Activated T-cell treated with anti-CD3 and anti-CD28 coated beads, Interleukin-2, amount 50 U/mL, for 48 hours (primary cell): ENCODE measurements at regions not wholly inside any gene's neighbourhood (a gene's known extent, or its start where the extent isn't known, plus 50 kb on each side); places are given as distances from the start of the nearest gene placed in this dataset.
A peak's percentile ranks its signal among the peaks of the same experiment; 100 is the strongest.
"Not testable (repeated sequence)": the region's sequence is repeated elsewhere in the genome, so short reads cannot be mapped to it uniquely, and the experiment has no call there.

ENCODE experiments used
- DNase-seq, 2 experiments: peaks; one replicate each; pipeline ENCODE4 v3.0.0-alpha.2; 2020

DNA sequence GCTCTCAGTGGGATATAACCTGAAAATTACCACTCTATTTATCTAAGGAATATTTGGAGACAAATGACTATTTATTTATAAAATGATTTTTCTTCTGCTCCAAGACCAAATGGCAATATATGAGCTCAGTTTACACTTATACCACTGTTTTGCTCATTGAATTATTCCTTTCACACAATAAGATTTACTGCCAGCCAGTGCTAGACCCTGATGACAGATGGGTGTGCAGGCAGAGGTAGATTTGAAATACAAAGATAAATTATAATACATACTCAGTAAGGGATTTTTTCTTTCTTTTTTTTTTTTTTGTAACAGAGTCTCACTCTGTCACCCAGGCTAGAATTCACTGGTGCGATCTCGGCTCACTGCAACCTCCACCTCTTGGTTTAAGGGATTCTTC lies 980.3 kb downstream of the EPHA3 start:
- no peak for DNase-seq

DNA sequence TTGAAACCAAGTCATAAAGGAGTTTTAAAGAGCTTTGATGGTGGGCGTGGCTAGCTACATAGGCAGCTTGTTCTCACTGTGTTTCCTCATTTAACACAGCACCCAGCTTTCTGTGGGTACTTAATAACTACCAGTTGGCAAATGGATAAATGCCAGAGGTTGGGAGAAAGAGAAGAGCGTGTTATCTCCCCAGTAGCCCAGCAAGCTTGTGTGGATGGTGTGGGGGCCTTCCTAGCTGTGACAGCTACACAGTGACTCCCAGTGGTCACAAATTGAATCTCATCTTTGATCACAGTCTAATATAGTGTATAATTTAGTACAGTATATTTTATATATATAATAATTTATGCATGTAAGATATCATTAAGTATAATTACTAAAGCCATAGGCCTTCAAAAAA lies 984.1 kb downstream of the EPHA3 start:
- no peak for DNase-seq

DNA sequence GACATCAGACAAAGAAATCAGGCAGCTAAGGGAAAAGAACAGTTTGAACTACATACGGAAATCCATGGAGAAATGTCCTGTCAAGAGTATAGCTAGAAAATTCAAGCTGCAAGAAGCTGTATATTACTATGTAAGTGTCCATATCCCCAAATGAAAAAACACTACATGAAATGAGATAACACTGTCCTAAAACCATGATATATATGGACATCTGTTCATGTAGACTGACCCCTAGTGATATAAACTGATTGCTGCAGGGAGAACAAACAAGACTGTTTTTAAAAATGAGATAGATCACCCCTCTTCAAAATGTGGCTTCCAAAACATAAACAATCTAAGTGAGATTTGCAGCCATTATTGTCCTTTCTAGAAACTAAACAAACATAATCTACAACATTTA lies 985.6 kb downstream of the EPHA3 start:
- no peak for DNase-seq

DNA sequence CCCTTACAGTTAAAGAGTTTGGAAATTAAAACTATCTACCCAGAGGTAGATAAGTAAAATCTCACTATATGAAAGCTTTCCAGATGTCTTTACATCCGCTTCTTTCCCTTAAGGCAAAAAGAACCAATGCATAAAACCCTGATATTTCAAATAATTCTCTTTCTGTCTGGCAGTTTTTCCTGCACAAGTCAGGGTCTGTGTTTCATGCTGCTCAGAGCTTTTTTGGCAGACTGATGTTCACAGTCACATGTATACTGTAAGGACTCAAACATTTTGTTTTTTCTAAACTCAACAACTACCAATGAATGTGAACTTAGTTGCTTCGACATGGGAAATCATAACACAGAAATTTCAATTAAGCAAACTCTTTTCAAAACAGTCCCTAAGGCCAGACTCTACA lies 988.4 kb downstream of the EPHA3 start:
- no peak for DNase-seq

DNA sequence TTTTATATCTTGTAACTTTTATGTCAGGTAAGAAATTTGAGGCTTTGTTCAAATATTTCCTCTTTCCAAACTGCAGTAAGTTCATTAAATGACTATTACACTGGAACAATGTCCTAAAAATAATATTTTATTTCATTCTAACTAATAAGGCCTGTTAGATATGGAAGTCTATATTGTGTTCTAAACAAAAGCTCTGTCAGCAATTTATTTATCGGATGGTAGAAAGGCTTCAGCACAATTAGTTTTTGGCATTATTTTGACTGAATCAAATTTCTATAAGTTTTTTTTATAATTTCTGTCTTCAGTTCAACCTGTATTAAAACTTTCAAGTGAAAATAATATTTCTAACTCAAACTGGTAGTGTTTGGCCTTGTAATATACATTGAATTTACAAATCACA lies 992.1 kb downstream of the EPHA3 start:
- DNase-seq, result no peak

DNA sequence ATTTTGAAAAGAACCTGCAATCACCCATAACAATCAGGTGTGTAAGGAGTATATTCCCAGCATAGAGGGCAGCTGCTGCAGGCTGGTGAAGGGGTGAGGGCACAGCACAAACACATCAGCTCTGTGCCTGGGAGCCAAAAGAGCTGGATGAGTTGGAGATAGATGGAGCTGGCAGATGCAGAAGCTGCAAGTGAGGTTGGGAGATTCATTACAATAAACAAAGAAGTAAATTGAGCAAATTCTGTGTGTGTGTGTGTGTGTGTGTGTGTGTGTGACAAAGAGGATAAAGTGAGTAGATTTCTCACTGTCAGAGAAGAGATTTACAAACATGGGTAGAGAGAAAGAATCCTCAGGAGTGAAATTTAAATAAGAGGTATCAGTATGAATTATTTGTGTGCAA lies 994.7 kb downstream of the EPHA3 start:
- no peak for DNase-seq

DNA sequence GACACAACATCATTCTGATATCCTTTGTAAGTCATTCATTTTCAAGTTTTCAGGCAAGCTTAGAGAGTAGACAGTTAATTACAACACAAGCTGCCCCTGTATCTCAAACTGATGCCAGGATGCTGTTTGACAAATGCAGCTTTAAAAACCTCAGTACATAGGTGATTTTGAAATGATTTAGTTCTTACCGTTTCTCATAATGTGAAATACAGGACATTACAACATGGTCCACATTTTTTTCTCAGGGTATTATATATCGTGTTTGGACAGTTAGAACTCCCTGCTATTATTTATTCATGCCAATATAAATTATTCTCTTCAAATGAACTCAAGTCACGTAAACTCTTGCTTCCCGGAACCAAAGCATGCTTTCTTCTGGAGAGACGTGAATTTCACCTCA lies 1013.9 kb downstream of the EPHA3 start:
- DNase-seq, result no peak

DNA sequence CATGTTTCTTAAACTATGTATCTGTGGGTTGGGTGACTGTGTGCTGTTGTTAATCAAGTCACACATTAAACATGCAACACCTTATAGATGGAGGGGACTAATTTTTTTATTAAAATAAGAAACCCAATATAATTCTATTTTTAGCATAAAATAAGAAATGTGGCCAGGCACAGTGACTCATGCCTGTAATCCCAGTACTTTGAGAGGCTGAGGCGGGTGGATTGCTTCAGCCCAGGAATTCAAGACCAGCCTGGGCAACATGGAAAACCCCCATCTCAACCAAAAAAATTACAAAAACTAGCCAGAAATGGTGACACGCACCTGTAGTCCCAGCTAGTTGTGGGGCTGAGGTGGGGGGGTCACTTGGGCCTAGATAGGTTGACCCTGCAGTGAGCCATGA lies 1021.0 kb downstream of the EPHA3 start:
- no peak for DNase-seq

DNA sequence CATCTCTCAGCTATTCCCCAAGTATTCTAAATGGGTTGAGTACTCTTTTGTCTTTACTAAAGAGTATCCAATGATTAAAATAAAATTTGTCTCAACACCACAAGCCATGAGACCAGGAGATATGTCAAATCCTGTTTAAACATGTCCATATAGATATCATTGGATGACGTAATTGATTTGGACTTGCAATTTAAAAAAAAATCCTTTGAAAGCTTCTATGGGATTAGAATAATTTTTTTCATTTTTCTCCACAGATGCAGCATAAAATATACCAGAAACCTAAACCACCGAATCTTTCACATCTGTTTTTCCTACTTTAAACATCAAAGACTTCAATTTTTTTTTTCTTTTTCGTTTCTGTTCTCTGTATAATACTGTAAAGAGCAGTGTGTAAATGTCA lies 1022.3 kb downstream of the EPHA3 start:
- DNase-seq, result no peak

DNA sequence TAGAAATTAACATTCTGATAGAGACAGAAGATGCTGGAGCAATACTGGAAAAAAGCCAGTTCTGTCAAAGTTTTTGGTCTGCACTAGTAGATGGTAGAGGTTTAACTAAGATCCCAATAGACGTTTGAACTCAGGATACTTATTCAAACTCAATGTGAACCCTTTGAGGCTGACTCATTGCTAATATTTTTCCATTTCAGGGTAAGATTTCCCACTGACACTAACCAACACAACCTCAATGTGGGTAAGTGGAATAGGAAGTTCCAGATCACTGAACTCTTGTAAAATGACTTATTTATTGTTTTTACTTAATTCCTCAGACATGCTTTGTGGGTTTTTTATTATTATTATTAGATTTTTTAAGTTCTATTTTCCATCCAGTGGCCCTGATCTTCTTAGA lies 1024.8 kb downstream of the EPHA3 start:
- no peak for DNase-seq

DNA sequence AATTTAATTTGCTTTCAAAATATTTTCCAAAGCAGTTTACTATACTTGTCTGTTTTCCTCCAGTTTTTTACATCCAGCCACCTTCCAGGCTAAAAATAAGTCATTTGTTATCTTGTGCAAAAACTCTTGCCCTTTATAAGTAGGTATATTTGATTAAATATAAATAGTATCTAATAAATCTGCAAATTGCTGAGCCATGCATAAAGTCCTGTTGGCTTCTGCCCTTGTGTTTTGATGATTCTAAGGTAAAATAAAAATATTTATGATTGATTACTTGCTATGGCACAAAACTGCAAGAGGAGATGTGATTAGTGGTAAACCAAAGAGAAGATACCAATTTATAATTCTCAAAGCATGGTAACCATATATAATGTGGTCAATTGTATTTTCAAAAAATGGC lies 1026.7 kb downstream of the EPHA3 start:
- no peak for DNase-seq

DNA sequence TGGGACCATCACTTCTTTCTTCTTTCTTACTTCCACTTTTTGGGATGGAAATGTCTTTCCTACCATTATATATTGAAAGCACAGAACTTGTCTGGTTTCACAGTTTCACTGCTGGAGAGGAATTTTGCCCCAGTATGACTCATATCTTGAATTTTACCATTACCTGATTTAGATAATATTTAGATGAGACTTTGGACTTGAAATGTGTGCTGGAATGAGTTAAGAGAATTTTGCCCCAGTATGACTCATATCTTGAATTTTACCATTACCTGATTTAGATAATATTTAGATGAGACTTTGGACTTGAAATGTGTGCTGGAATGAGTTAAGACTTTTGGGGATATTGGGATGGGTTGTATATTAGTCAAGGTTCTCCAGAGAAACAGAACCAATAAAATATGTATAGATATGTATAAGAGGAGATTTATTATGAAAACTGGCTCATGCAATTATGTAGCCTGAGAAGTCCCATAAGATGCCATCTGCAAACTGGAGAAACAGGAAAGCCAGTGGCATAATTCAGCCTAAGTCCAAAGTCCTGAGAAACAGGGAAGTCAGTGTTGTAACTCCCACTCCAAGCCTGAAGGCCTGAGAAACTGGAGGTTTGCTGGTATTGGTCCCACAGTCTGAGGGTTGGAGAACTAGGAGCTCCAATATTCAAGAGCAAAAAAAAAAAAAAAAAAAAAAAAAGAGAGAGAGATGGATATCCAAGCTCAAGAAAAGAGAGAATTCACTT lies 1029.2 kb downstream of the EPHA3 start:
- no peak for DNase-seq

DNA sequence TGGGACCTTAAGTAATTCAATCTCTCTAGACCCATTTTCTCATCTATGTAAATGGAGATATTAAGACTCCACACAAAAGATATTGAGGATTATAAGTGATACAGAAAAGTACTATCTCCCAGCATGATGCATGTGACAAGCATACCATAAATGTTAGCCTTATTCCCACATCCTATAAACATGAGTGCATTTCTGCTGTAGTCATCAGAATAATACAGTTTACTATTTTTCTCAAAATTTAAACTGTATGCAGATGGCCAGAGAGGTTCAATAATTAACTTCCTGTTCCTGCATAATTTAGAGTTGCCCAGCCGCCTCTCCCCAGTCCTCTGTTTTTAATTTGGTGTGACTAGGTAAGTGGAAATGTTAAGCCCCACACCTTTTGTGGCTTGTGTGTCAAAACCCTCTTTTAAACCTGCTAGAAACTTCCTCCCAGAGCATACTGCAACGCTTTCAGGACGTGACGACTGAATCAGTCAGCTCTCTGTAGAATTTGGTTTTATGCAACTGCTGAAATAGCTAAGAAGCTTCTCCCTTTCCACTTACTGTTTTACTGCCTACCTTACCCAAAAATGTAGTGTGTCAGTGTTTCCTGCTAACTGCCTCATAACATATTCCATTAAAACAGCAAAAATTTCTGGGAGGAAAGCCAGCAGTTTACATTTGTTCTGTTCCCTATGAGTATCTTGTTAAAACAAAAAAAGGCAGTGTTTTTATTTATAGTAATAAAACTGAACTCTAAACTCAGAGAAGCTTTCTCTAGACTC lies 1037.9 kb downstream of the EPHA3 start:
- no peak for DNase-seq

DNA sequence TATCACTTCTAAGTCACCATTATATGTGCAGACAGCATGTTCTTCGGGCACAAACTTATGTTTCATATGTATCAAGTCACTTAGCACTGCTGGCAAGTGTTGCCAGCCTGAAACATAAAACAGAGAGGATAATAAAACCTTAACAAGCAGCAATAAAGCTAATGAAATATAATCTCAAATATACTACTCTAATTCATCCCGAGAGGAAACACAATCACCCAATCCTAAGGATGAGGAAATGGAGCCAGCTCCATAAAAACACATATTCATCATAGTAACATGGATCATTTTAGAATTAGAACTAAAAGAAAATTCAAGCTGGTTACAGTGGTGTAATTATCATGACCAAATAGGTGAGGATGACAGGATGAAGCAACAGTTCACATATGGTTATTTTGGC lies 1072.7 kb downstream of the EPHA3 start:
- no peak for DNase-seq

DNA sequence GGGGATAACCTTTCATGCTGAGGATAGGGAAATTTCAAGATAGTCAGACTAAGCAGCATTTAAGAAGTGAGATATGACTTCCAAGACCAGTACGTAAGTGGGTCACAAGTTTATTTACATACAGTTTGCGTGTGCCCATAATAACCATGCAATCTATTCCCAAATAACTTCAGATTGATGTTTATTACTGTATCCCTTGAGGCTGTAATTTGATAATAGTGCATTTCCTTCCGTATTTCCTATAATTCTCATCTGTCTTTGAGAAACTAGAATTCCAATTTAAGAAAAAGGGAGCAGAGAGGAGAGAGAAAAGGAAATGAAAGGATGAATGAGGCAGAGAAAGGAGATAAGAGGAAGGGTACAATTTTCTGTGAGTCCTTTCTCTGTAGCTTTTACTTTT lies 1073.1 kb downstream of the EPHA3 start:
- no peak for DNase-seq

DNA sequence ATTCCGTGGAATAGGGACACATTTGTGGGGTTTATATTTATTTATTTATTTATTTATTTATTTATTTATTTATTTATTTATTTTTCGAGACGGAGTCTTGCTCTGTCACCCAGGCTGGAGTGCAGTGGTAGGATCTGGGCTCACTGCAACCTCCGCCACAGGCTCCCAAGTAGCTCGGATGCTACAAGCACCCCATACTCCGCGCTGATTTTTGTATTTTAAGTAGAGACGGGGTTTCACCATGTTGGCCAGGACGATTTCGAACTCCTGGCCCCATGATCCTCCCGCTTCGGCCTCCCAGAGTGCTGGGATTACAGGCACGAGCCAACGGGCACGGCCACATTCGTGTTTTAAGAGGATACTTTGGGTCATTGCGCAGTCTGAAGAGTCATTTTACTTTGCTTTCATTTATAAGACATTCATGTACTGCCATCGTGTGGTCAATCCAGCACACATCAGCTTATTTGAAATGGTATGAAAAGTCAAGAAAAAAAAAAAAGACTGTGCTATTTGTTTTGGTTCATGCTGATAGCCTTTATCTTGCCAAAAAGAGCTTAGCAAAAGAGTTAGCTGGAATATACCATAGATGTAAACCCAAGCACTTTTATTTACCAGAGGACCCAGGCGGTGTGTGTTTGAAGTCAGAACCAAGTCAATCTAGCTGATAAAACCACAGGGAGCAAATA lies 1075.0 kb downstream of the EPHA3 start:
- DNase-seq, result peak in 1 of 2 experiments; percentile 12

DNA sequence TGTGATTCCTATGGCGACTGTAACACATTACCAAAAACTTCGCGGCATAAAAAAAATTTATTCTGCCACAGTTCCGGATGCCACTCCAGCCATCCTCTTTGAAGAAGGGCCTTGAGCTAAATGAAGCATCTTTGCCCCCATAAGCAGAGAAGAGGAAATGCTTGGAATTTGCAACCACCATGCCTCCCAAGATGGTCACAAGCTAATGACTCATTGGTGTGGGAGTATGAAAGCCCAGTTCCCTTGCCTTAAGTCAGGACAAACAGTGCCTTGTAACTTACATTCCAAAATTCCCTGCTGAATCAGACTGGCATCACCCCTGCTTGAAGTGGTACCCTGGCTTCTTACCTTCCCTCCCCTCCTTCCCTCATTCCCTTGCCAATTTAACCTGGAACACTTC lies 1077.4 kb downstream of the EPHA3 start:
- DNase-seq, result no peak

DNA sequence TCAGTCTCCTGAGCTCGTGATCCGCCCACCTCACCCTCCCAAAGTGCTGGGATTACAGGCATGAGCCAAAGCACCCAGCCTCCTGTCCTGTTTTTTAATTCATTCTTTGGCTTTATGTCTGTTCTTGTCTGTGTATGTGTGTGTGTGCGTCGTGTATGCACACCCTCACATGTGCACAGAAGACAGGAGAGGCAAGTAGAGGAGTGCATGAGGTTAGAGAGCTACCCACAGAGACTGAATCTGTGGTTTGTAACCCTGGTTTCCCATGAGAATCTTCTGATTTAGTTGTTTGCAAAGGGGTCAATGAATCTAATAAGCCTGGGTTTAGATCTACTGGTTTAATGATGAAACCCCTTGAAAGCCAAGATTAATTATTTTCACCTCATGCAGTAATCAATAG lies 1090.0 kb downstream of the EPHA3 start:
- not testable (repeated sequence) for DNase-seq

DNA sequence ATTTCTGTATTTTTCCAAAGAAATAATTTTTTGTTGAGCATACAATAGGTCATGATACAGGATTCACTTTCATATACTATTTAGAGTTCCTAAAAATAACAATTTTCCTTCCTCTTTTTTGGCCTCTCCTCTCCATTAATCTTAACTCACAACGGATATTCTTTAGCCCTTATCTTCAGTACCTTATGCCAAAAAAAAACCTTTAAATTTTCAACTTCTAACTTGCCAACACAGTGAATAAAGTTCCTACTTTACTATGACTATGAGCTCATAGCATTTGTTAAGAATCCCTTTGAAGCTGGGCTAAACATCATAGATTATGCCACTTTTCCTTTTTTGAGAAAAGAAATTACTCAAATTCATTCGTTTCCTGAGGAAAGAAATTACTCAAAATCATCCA lies 1095.5 kb downstream of the EPHA3 start:
- not testable (repeated sequence) for DNase-seq

DNA sequence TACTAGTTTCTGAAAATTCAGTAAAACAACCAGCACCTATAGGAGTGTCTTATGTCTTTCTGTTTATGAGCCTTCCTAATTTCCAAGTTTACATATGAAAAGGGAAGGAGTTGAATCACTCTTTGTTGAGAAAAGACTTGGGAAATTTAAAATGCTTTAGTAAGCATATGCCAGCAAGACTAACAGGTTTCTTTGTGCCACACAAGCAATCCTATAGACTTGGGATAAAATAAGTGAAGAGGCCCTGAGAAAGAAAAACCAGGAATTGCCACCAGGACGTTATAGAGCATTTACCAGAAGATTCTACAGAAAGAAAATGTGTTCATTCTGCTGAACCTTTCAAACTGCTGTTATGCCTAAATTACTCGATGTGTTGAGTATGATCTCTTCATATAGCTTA lies 1099.1 kb downstream of the EPHA3 start:
- not testable (repeated sequence) for DNase-seq

DNA sequence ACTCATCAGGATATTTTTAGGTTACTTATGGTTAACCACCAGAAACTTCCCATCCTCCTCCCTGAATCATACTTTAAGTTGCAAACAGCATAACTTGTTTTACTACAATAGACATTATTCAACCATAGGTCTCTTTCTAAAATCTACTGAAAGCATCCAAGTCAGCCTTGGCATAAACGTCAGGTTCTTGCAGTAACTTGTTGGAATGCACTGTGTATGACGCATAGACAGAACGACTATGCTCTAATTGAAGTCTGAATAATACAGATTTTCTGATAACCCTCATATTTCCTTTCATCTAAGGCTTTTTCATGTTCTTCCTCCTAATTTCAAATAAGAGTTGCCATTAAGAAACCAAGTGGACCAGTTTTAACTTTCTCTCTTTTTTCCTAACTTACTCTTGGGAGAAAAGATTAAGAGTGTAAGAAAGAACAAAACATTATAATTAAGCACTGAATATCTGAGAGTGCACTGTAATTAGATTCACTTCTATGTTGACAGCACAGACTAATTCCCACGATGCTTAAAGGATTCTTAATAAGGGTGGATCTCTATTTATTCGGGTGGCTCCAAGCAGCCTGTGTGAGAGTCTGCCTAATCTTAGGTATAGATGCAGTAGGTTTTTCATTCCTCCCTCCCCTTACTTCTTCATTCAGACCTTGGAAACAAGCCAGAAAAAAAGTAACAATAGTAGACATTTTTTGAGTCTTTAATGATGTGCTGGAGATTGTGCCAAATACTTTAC lies 1100.1 kb downstream of the EPHA3 start:
- DNase-seq, result not testable (repeated sequence)

DNA sequence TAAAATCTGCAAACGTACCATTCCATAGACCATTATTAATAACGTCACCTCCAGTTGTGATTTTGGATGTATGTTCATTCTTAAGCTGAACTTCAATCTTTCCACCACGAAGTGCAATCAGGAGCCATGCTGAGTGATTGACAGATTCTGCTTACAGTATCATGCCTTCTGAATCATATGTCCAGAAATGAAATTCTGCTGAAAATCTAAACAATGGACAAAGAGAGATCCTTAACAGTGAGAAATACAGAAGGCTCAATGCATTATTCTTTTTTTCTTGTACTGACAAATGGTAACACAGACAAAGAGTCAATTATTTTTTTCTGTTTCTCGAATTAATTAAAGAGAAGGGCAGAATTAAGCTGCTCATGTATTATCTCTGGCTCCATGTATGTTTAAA lies 1114.5 kb downstream of the EPHA3 start:
- no peak for DNase-seq

DNA sequence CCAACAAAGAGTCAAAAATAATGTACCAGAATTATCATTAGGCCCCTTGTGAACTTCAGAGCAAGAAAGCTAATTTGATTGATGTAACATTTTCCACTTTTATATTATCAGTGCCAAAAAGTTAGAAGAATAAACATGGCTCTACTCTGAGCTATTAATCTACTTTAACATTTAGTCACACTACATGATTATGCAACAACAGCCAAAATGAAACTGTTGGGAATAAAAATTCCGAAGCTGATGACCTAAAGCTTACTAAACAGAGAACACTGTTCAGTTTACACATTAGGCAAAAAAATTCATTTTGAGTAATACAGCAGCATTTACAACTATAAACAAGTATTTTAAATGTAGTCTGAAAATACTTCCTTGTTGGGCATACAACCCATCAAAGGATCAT lies 1134.1 kb downstream of the EPHA3 start:
- no peak for DNase-seq
